WTC11 (cell line): ENCODE measurements at regions not wholly inside any gene's neighbourhood (a gene's known extent, or its start where the extent isn't known, plus 50 kb on each side); places are given as distances from the start of the nearest gene placed in this dataset.

Source experiments
- ATF2 ChIP-seq: sonication (generic); formaldehyde crosslinking; IDR thresholded peaks from 2 replicates; pipeline ENCODE4 v1.8.1; 2022; ENCODE audit warnings: low read depth, missing genetic modification reagents, borderline replicate concordance
- CTCF ChIP-seq: fragments of 200-600 bp; IDR thresholded peaks from 2 replicates; pipeline ENCODE4 v1.8.0; 2022; ENCODE audit warnings: antibody characterized with exemption
- E2F4 ChIP-seq: sonication (generic); formaldehyde crosslinking; IDR thresholded peaks from 2 replicates; pipeline ENCODE4 v1.8.1; 2022; ENCODE audit warnings: low read depth, mild to moderate bottlenecking, moderate library complexity, missing genetic modification reagents, borderline replicate concordance
- JUN ChIP-seq: sonication (generic); formaldehyde crosslinking; IDR thresholded peaks from 2 replicates; pipeline ENCODE4 v1.8.0; 2023; ENCODE audit warnings: mild to moderate bottlenecking, missing genetic modification reagents
- SP1 ChIP-seq: sonication (generic); formaldehyde crosslinking; conservative IDR thresholded peaks from 2 replicates; pipeline ENCODE4 v1.8.1; 2022; ENCODE audit warnings: missing genetic modification reagents
- TP53 ChIP-seq: sonication (generic); formaldehyde crosslinking; IDR thresholded peaks from 2 replicates; pipeline ENCODE4 v1.8.1; 2023; ENCODE audit warnings: mild to moderate bottlenecking, missing genetic modification reagents
- USF2 ChIP-seq: sonication (generic); formaldehyde crosslinking; IDR thresholded peaks from 2 replicates; pipeline ENCODE4 v1.8.1; 2023; ENCODE audit warnings: mild to moderate bottlenecking, missing genetic modification reagents, moderate library complexity

- no peak for TF ChIP-seq CTCF
- no peak for TF ChIP-seq USF2 (CRISPR knock-in tag)
- no peak for TF ChIP-seq E2F4 (CRISPR knock-in tag)
- TF ChIP-seq JUN = no peak
- no peak for TF ChIP-seq ATF2 (CRISPR knock-in tag)
- TF ChIP-seq TP53 (CRISPR knock-in tag) = no peak
- no peak for TF ChIP-seq SP1 (CRISPR knock-in tag)
Observed at GRCh38 chr9:135010586-135010860, 76.9 kb upstream of the OLFM1 start.
